Memory B cell (primary cell): ENCODE measurements at regions not wholly inside any gene's neighbourhood (a gene's known extent, or its start where the extent isn't known, plus 50 kb on each side); places are given as distances from the start of the nearest gene placed in this dataset.
"Not testable (repeated sequence)": the region's sequence is repeated elsewhere in the genome, so short reads cannot be mapped to it uniquely, and the experiment has no call there.

ENCODE experiments used
- ATAC-seq: fragments of 150-1000 bp; cut with Tn5 transposase; 2 replicates; pipeline ENCODE4 v1.10.0; 2021; ENCODE audit warnings: low read depth, mild to moderate bottlenecking, moderate library complexity
- DNase-seq, 2 donors: peaks; one replicate each; pipeline ENCODE4 v3.0.0; 2022; ENCODE audit warnings: low spot score in 2 of 2
- H3K27ac Mint-ChIP-seq: one replicate; pipeline ENCODE4 v1.8.0; 2022; ENCODE audit warnings: mild to moderate bottlenecking, moderate library complexity, mixed read lengths
- H3K27me3 Mint-ChIP-seq: one replicate; pipeline ENCODE4 v1.8.0; 2022; ENCODE audit warnings: mixed read lengths
- H3K36me3 Mint-ChIP-seq: one replicate; pipeline ENCODE4 v1.8.0; 2022; ENCODE audit warnings: mild to moderate bottlenecking, mixed read lengths
- H3K4me1 Mint-ChIP-seq: one replicate; pipeline ENCODE4 v1.8.0; 2022; ENCODE audit warnings: mixed read lengths
- H3K4me3 Mint-ChIP-seq: one replicate; pipeline ENCODE4 v1.8.0; 2022; ENCODE audit warnings: mild to moderate bottlenecking, moderate library complexity, mixed read lengths
- H3K9me3 Mint-ChIP-seq: one replicate; pipeline ENCODE4 v1.8.0; 2022; ENCODE audit warnings: mixed read lengths

DNA sequence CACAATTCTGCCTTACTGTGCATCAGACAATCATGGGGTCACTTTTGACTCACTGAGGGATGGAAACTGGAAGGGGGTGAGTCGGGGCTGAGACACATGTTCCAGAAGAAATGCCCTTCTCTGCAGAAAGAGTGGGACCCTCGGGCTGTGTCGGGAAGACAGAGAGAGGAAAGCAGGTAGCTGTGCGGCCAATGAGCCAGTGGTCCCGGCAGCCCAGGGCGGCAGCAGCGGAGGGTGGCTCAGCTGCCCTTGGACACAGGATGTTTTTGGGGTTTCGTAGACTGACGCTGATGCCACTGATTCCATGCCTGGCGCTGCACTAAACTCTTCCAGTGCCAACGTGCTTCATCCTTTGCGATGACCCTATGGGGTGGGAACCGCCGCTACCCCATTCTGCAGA, 78.4 kb upstream of the PPP1R26 start:
- no peaks in the 10 kb centered on the region for H3K36me3 Mint-ChIP-seq
- ATAC-seq: no peak

DNA sequence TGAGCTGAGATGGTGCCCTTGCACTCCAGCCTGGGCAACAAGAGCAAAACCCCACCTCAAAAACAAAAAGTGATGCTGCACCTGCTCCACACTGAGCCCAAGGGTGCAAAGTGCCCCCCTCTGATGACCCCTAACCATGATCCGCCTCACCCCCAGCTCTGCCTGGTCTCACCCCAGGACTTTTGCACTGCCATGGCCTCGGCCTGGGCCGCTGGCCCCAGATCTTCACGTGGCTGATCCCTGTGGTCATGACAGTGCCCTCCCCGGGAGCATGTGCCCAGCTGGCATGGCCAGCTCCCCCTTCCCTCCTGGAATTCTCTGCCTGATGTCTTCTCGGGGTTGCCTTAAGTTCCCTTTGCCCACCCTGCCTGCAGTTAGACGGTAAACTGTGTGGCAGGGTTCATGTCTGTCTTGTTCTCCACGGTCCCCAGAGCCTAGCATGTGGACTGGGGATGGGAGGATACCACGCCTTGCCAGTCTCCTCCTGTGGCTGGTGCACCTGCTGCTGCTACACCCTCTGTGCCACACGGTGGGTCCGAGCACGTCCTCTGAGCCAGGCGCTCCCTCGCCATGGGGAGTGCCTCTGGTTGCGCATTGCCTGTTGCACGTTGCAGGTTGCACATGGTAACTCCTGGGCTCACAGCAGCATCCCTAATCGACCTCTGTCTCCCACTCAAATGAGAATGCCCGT, 77.4 kb upstream of the PPP1R26 start:
- Mint-ChIP-seq H3K4me3 (no peak overlapping the region), H3K9me3 (no peaks in the 10 kb centered on the region), H3K4me1 (no peaks in the 10 kb centered on the region), H3K36me3 (no peaks in the 10 kb centered on the region), H3K27me3 (peaks cover 8% of the 10 kb centered on the region), H3K27ac (no peak overlapping the region)
- ATAC-seq: no peak
- no peak for DNase-seq

More for the DNA sequence above, 78.4 kb upstream of the PPP1R26 start:
- Mint-ChIP-seq H3K9me3 (no peaks in the 10 kb centered on the region), H3K27ac (no peak overlapping the region), H3K27me3 (peaks cover 8% of the 10 kb centered on the region), H3K4me1 (no peaks in the 10 kb centered on the region), H3K4me3 (no peak overlapping the region)
- DNase-seq: no peak

DNA sequence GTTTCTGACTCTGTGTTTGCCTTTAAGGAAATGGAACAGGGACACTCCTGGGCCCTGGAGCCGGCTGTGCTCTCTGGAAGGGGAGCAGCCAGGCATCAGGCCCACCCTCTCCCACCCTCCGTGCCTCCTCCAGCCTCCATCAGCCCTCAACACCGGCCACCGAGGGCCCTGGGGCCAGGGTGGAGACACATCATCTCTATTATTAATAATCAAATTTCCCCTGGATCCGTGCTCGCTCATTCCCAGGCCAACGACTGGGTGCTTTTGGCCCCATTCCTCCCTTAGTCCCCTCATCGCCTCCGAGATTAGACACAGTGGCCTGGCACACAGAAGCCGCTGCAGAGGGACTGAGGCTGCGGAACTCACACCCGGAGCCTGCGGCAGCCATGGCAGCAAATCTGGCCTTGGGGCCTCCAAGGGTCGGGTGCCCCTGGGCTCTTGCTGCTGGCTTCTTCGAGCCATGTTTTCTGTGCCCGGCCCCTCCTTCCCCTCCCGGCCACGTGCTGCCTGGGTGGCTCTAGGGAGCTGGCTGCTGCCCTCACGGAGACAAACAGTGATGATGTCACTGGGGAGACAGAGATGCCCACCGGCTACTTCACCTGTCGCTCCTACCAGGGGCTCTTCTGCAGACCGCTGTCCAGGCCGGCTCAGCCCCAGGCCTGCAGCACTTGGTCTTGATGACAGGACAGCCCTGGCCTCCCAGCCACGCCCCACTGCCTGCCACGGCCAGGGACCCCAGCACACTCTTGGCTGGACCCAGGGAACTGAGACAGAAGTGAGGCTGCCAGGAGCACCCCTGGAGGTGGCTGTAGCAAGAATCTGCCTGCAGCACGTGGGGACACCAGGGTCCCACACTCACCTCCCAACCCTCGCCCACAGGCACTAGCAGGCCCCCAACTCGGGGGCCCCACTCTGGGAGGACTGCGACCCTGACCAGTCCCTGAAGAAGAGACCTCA, 76.6 kb upstream of the PPP1R26 start:
- H3K4me3 Mint-ChIP-seq: no peak overlapping the region
- H3K27me3 Mint-ChIP-seq: peaks cover 8% of the 10 kb centered on the region
- ATAC-seq: no peak
- no peaks in the 10 kb centered on the region for H3K9me3 Mint-ChIP-seq
- no peak for DNase-seq
- H3K27ac Mint-ChIP-seq: no peak overlapping the region
- no peaks in the 10 kb centered on the region for H3K36me3 Mint-ChIP-seq
- no peaks in the 10 kb centered on the region for H3K4me1 Mint-ChIP-seq

DNA sequence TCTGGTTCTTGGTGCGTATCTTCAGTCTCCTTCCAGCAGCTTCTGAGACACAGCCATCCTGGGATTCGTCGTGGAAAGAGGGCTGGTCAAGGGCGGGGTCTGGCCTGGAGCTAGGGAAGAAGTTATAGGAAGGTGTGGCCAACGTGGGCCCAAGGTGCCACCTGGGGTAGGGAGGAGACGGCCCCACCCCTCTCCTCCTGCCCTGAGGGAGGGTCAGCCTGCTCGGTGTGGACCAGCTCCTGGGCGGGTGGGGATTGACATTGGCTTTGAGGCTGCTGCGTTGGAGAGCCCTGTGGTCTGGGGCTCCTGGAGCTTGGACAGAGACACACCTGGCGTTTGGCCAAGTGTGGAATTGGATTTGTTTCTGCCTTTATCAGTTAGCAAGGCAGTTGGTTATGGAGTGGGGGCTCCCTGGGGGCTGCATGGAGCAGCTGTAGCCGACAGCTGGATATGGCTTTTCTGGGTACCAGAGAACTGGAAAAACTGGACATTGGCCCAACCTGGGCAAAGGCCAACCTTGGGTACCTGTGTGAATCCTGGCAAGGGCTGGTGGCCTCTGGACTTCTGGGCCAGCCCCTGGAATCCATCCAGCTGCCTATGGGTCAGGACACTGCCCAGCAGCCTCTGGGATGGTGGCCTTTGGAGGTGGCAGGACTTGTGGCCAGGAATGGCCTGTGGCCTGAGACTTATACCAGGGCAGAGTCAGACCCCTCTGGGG, 75.7 kb upstream of the PPP1R26 start:
- Mint-ChIP-seq H3K27me3 (peaks cover 7% of the 10 kb centered on the region), H3K4me3 (no peak overlapping the region), H3K27ac (no peak overlapping the region), H3K36me3 (no peaks in the 10 kb centered on the region), H3K9me3 (no peaks in the 10 kb centered on the region), H3K4me1 (no peaks in the 10 kb centered on the region)
- DNase-seq: no peak
- ATAC-seq: no peak

DNA sequence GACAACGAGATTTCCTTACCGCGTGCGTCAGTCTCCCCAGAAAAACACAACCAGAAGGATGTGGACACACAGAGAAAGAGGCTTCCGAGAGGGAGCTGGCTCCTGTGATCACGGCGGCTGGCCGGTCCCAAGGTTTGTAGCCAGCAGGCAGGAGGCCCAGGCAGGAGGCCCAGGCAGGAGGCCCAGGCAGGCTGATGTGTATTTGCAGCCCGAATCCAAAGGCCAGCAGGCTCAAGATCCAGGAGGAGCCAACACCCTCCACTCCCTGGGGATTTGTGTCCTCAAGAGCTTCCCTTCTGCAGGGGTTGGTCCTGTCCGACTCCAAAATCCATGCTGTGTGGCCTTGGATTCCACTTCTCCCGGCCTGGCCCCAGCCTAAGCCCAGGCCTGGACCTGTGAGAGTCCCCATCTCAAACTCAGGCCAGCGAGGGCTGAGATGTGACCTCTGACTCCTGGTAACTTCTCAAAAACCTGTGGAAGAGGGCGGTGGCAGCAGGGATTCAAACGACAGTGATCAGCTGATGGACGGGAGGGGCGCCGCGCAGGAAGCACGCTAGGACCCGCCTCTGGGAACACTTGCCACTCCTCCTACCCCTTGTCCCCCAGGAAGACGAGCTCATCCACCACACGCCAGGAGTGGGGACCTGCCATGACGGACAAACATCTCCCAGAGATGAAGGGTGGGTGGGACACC, 75.0 kb upstream of the PPP1R26 start:
- H3K27ac Mint-ChIP-seq: no peak overlapping the region
- DNase-seq: no peak
- no peaks in the 10 kb centered on the region for H3K9me3 Mint-ChIP-seq
- H3K27me3 Mint-ChIP-seq: peaks cover 5% of the 10 kb centered on the region
- ATAC-seq: no peak
- no peaks in the 10 kb centered on the region for H3K4me1 Mint-ChIP-seq
- H3K36me3 Mint-ChIP-seq: no peaks in the 10 kb centered on the region
- H3K4me3 Mint-ChIP-seq: no peak overlapping the region

DNA sequence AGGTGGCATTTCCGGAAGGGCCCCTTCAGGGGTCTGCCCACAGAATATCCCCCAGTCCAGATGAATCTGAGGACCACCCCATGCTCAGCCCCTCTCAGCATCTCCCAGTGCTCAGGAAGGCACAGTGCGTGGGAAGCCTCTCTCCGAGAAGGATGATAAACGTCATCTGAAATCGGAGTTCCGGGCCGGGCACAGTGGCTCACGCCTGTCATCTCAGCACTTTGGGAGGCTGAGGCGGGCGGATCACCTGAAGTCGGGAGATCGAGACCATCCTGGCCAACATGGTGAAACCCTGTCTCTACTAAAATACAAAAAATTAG, 74.5 kb upstream of the PPP1R26 start:
- not testable (repeated sequence) for H3K4me1 Mint-ChIP-seq, H3K27me3 Mint-ChIP-seq, H3K27ac Mint-ChIP-seq, H3K4me3 Mint-ChIP-seq, H3K36me3 Mint-ChIP-seq, DNase-seq, H3K9me3 Mint-ChIP-seq, ATAC-seq

DNA sequence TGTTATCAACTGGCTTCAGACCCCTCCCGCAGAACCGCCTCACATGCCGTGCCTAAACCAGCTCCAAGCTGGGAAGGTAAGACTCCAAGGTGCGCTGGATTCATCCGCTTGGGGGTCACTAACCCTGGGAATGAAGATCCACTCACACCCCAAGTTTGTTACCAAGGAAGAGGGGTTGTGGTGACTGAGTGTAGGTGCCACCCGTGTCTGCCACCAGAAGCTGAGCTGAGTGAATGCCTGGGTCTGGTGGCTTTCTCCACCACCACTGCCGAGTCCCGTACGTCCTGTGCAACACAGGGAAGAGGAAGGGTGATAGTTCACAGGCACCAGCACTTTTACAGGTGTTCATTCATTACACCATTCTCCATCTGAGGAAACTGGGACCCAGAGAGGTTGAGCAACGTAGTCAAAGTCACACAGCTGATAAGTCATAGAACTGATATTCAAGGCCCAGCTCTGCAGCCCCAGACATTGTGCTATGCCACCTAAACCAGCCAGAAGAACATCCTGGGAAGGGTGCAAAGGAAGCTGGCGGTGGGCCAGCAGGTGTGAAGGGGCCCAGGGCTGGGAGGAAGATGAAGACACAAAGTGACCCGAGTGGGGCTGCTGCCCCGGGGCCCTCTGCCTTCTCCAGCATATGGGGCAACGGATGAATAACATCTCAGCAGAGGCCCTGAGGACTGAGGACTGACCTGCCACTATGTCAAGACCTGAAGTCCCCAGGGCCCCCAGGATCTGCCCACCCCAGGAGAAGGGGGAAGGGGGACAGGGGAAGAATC, 70.9 kb upstream of the PPP1R26 start:
- H3K4me1 Mint-ChIP-seq: no peaks in the 10 kb centered on the region
- H3K27ac Mint-ChIP-seq: no peak overlapping the region
- DNase-seq (no peak), ATAC-seq (no peak)
- H3K36me3 Mint-ChIP-seq: no peaks in the 10 kb centered on the region
- H3K27me3 Mint-ChIP-seq: peaks cover 2% of the 10 kb centered on the region
- no peak overlapping the region for H3K4me3 Mint-ChIP-seq
- no peaks in the 10 kb centered on the region for H3K9me3 Mint-ChIP-seq

DNA sequence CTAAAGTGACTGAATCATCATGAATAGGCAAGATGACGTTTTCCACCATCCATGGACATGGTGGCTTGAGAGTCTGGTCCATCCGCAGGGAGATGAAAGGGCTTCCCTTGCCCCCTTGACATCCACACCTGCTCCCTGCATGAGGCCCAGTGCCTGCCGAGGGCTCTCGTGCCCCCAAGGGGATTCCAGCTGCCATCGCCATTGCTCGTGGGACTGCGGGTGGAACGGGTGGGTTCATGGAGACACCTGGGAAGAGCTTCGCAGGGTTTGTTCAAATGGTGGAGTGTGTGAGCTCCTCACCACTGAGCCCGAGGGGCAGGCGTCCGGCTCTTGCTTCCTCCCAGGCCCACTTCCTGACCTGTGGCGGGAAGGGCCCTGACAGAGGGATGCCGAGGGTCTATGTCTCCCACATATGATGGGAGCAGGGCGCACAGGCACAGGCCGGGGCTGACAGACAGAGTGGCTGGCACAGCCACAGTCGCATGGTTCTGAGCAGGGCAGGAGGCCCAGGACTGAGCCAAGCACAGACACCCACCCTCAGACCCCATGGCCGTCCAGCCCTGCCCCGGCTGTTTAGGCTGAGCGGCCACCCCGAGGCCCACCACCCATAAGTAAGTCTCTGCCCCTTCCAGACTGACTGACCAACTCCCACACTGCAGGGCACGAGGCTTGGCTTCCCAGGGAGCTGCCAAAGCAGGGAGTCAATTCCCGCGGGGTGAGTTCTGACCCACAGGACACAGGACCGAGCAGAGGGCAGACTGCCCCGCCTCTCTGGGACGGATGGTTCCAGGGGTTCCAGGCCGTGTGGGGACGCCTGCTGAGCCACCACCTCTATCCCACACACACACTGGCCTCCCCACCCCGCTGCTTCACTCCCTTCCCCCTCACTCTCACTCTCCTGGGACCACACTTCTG, 70.0 kb upstream of the PPP1R26 start:
- no peaks in the 10 kb centered on the region for H3K36me3 Mint-ChIP-seq
- no peak overlapping the region for H3K4me3 Mint-ChIP-seq
- no peak overlapping the region for H3K27ac Mint-ChIP-seq
- no peaks in the 10 kb centered on the region for H3K4me1 Mint-ChIP-seq
- no peaks in the 10 kb centered on the region for H3K9me3 Mint-ChIP-seq
- no peak for DNase-seq
- no peak for ATAC-seq
- H3K27me3 Mint-ChIP-seq: peaks cover 2% of the 10 kb centered on the region

DNA sequence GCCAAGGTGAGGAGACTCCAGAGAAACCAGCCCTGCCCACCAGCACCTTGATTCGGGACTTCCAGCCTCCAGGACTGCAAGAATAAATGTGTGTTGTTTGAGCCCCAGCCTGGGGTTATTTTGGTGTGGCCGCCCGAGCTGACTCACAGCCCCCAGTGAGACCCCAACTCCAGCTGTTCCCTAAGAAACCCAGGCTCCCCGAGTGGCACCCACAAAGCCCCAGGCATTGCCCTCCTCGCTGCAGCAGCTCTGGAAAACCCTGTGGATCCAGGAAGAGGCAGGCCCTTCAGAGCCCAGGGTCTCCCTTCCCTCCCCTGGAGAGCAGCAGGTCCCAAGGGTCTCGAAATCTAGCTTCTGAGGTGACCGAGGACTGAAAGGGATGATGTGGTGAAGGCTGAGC, 69.2 kb upstream of the PPP1R26 start:
- H3K36me3 Mint-ChIP-seq: no peaks in the 10 kb centered on the region
- H3K27me3 Mint-ChIP-seq: peaks cover 2% of the 10 kb centered on the region
- no peaks in the 10 kb centered on the region for H3K9me3 Mint-ChIP-seq
- H3K4me1 Mint-ChIP-seq: no peaks in the 10 kb centered on the region
- ATAC-seq (no peak), DNase-seq (no peak)
- H3K4me3 Mint-ChIP-seq: no peak overlapping the region
- no peak overlapping the region for H3K27ac Mint-ChIP-seq

DNA sequence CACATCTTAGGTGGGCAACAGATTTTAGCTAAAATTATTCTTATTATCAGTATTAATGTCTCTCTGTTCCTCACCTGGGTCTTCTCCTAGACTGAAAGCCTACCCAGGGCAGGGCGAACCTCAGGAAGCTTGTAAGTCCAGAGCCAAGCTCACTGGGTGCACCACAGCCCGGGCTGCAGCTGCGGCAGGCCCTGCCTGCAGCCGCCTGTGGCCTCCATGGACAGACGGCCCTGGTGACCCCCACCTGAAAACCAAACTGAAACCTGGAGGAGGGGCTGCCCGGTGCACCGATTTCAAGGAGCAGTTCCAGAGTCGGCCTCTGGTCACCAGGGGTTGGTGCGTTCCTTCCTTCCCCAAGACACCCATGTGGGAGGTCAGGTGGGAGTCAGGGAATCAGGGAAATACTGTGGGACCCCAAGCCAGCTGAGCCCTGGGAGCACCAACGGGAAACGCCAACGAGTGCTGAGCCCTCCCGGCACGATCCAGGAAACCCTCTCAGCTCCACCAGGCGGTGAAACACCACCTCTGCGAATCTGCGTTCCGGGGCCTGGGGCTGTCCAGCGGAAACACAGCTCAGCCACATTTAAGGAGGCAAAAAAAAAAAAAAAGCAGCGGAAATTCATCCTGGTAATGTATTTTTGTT, 68.6 kb upstream of the PPP1R26 start:
- Mint-ChIP-seq H3K9me3 (no peaks in the 10 kb centered on the region), H3K27me3 (peaks cover 2% of the 10 kb centered on the region), H3K36me3 (no peaks in the 10 kb centered on the region), H3K4me1 (no peaks in the 10 kb centered on the region), H3K4me3 (no peak overlapping the region), H3K27ac (no peak overlapping the region)
- ATAC-seq (no peak), DNase-seq (no peak)

DNA sequence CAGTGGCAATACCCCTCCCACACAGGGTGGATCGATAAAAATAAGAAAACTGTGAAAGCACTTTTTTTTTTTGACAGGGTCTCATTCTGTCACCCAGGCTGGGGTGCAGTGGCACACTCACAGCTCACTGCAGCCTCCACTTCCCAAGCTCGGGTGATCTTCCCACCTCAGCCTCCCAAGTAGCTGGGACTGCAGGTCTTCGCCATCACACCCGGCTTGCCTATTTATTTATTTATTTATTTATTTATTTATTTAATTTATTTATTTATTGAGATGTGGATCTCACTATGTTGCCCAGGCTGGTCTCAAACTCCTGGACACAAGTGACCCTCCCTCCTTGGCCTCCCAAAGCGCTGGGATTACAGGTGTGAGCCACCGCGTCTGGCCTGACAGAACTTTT, 68.0 kb upstream of the PPP1R26 start:
- not testable (repeated sequence) for H3K9me3 Mint-ChIP-seq, ATAC-seq, H3K27ac Mint-ChIP-seq, DNase-seq, H3K36me3 Mint-ChIP-seq, H3K27me3 Mint-ChIP-seq, H3K4me1 Mint-ChIP-seq, H3K4me3 Mint-ChIP-seq

DNA sequence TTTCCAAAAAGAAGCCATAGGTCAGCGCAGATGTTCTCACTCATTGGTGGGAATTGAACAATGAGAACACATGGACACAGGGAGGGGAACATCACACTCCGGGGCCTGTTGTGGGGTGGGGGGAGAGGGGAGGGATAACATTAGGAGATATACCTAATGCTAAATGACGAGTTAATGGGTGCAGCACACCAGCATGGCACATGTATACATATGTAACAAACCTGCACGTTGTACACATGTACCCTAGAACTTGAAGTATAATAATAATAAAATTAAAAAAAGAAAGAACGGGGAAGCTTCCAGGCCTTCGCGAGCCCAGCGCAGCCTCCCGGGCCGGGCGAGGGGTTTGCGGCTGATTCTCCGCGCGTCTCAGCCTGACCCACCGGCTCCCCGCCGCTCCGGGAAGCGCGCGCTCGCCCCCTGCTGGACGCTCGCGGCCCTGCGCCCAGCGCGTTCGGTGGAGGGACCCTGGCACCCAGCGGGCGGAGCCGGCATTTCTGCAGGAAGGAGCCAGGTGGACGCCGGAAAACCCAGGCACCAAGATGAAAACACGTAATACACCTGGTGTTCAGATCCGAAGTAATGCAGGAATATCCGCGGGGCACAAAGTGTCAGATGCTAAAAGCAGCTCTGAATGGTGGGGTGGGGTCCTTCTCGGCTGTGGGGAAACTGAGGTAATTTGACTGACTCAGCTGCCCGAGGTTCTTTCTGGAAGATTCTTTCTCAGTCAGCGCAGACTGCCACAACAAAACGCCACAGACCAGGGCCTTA, 67.1 kb upstream of the PPP1R26 start:
- H3K27me3 Mint-ChIP-seq: not testable (repeated sequence)

More for the DNA sequence above, 67.1 kb upstream of the PPP1R26 start:
- H3K27ac Mint-ChIP-seq, H3K4me1 Mint-ChIP-seq, H3K4me3 Mint-ChIP-seq, H3K9me3 Mint-ChIP-seq, H3K36me3 Mint-ChIP-seq: not testable (repeated sequence)
- peak; percentile 85 for ATAC-seq
- peak; percentile 69 to 83 for DNase-seq
